ENCODE measurements at regions not wholly inside any gene's neighbourhood (a gene's known extent, or its start where the extent isn't known, plus 50 kb on each side); places are given as distances from the start of the nearest gene placed in this dataset.
A peak's percentile ranks its signal among the peaks of the same experiment; 100 is the strongest.
"Not testable (repeated sequence)": the region's sequence is repeated elsewhere in the genome, so short reads cannot be mapped to it uniquely, and the experiment has no call there.

GRCh38 chr6:122214605-122215318 is 184.7 kb upstream of the HSF2 start:
- no peak for DNase-seq

DNA sequence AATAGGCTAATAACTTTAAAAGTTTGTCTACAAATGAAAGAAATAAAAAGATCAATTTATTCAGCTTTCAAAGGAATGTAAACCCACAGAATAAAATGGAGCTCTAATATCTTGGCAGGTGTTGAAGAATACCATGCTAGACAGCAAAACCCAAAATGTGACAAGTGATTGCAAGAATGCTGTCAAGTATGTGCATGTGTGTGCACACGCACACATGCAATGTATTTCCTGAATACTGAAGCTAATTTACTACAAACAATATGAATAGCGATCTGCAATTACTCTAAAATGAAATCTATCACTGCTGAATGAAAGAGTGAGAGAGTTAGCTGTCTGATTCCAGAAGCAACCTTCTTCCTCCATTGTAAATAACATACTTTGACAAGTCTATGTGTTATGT is 179.2 kb upstream of the HSF2 start:
- DNase-seq: no peak

GRCh38 chr6:122222761-122223160 is 176.7 kb upstream of the HSF2 start:
- peak; percentile 2 for DNase-seq

GRCh38 chr6:122223251-122223650 is 176.2 kb upstream of the HSF2 start:
- no peak for DNase-seq

- no peak for DNase-seq
Observed at GRCh38 chr6:122238861-122239260, 160.6 kb upstream of the HSF2 start.

- no peak for DNase-seq
Observed at GRCh38 chr6:122246906-122247658, 152.4 kb upstream of the HSF2 start.

GRCh38 chr6:122248001-122248669 is 151.3 kb upstream of the HSF2 start:
- no peak for DNase-seq

- DNase-seq: no peak
Observed at GRCh38 chr6:122248844-122249243, 150.6 kb upstream of the HSF2 start.

DNA sequence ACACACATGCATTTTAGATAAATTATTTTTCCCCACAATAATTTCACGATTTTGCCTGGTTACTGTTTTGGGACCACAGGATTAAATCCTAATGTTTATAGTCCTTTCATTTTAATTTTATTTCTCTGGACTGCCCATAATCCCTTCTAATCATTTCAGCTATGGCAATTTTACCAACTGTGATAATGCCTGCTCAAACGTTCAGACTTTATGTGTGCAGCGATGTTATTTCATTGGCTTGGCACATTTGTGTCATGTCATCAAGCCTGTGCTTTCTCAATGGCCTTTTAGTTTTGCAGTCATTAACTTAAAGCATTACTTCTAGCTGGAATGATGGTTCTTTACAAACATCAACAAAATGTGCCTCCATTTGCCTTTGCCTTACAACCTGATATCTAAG is 140.6 kb upstream of the HSF2 start:
- DNase-seq: no peak

GRCh38 chr6:122264557-122264956 is 134.9 kb upstream of the HSF2 start:
- no peak for DNase-seq

DNA sequence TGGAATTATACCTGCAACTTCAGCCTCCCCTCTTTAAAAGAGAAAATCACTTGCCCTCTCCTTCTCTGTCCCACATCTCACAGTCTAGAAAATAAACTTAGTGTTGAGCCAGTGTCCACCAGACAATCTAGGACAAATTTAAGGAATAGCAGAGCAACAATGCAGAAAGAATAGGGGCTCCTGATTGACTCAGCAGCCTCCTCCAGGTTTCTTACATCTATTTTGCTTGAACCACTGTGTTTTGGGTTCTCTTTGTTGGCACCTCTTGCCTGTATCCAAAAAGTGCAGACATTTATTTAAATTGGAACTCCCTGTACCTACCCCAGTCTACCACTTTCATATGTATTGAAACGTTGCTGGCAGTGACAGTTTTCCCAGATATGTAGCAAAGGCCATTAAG is 133.7 kb upstream of the HSF2 start:
- DNase-seq: no peak

- no peak for DNase-seq
Observed at GRCh38 chr6:122268394-122268793, 131.1 kb upstream of the HSF2 start.

GRCh38 chr6:122276637-122277036 is 122.8 kb upstream of the HSF2 start:
- no peak for DNase-seq

DNA sequence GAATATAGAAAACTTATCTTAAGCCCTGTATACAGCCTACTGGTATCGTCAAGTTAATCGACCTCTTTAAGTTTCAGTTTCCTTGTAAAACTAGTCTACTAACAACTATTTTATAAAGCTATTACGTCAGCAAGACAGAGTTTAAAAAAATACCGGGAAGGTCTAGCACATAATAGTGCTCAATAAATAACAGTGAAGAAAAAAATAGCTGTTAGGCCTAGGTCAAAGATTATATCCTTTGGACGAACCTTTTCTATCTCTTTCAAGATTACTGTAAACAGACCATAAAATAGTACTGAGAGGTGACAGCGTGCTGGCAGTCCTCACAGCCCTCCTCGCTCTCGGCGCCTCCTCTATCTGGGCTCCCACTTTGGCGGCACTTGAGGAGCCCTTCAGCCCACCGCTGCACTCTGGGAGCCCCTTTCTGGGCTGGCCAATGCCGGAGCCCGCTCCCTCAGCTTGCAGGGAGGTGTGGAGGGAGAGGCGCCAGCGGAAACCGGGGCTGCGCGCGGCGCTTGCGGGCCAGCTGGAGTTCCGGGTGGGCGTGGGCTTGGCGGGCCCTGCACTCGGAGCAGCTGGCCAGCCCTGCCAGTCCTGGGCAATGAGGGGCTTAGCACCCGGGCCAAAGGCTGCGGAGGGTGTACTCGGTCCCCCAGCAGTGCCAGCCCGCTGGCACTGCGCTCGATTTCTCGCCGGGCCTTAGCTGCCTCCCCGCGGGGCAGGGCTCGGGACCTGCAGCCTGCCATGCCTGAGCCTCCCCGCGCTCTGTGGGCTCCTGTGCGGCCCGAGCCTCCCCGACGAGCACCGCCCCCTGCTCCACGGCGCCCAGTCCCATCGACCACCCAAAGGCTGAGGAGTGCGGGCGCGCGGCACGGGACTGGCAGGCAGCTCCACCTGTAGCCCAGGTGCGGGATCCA is 119.1 kb upstream of the HSF2 start:
- DNase-seq: not testable (repeated sequence)

DNA sequence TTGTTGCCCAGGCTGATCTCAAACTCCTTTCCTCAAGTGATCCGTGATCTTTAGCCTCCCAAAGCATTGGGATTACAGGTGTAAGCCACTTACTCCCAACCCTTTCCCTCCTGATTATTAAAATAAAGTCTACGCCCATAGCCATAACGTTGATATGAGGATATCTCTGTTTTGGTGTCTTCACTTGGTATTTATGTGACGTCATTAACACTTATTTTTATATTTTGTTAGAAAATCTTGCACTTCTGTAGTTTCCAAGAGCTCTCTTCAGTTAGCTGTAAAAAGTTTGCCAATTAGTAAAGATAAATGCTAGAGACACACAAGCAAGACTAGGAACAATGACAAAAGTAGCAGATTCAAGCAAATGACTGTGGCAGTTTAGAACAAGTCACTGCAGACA is 115.6 kb upstream of the HSF2 start:
- no peak for DNase-seq

DNA sequence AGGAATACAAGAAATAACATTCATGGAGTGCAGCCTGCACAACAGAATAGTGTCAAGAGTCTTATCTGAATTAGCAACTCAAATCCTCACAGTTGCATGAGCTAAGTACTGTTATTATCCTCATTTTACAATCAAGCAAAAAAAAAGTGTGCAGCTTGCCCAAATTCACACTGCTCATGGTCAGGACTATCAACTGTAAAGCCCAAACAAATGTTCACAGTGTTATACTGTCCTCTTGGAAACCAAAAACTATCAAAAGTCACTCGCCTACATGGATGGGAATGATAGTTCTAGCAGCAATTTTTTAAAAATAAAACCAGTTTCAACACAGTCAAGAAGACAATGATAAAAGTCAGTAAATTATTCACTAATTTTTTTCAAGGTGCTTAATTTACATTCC is 114.6 kb upstream of the HSF2 start:
- no peak for DNase-seq

- no peak for DNase-seq
Observed at GRCh38 chr6:122285292-122285913, 114.0 kb upstream of the HSF2 start.

DNA sequence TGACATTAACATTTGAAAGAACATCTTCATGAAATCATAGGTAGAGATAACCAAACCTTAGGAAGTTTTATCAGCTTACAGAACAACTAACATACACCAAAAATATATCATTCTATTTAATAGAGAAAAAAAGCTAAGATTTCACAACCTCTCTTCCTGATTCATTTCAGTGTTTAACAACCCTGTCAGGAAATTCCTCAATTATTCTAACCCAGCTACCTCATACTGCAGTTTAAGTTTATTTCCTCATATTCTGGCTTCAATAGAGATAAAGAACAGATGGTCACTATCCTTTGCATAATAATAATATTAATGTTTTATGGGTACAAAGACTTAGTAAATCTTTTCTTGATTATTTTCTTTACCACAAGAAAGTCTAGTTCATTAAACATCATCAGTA is 112.9 kb upstream of the HSF2 start:
- no peak for DNase-seq

DNA sequence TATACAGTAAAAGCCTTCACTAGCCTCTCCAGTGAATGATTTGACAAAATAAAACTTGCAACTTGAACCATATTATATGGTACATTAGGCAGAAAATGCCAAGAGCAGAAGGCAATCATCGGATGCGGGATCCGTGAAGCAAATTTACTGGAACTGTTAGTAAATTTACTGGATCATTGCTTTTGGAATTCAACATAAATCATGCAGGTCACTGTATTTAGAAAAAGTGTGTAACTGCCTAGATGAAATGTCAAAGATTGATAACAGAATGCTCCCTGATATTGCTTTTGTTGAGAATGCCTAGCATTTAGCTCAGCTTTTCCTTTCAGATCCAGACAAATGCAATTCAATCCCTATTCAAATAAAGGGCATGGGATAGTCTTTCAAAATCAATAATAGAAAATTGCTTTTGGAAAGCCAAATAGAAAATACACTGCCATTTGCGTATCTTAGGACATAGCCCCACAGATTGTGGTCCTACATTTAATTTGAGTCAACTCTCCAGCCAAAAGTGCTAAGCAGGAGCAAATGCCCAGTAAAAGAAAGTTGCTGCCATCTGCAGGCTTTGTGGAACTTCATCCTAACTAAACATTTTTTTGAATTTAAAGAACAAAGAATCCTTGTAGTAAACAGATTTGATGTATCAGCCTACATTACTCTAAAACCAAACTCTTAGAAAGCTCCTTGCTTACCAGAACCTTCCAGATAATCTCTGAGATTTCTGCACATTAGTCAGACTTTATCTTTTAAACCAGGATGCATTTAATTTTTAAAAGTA is 109.5 kb upstream of the HSF2 start:
- DNase-seq: no peak

DNA sequence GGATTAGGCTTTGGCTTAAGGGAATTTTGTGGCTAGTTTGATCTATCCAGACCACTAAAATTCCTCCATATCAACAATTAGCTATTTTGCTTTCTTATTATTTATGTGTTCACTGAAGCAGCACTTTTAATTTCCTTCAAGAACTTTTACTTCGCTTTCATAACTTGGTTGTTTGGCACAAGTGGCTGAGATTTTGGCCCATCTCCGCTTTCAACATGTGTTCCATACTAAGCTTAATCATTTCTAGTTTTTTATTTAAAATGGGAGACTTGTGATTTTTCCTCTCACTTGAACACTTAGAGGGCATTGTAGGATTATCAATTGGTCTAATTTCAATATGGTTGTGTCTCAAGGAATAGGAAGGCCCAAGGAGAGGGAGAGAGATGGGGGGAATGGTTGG is 102.4 kb upstream of the HSF2 start:
- DNase-seq: no peak

DNA sequence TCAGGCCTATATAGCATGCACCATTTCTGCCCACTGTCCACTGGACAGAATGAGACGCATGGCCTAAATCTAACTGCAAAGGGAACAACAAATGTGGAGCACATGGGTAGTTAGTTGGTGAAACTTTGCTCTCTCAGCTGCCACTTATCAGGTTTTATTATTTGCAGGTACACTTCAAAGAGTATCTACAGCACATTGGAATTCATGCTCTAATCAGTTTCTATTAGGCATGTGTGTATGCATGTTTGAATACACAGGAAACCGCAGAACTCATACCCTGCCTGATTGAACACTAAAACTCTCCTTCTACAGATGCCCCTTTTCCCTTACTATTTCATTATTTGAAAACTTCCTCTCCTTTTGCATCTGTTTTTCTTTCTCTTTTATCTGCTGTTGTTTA is 97.4 kb upstream of the HSF2 start:
- no peak for DNase-seq

DNA sequence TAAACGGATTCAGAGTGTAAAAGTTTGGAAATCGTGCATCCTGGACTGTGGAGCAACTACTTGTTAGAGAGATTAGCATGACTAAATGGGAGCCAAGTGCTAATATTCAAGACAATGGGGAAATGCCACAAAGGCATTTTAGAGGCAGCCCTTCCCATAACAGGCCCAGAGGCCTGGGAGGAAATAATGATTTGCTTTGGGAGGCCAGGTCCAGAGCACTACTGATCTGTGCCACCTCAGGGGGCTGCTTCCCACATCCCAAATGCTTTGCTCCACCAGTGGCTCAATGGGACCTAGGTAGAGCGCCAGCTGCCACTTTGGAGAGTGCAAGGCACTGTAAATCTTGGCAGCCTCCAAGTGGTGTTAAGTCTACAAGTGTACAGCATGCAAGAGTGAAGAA is 91.9 kb upstream of the HSF2 start:
- DNase-seq: no peak

Data from suppressor macrophage treated with lipopolysaccharide for 4 hours (primary cell).